Left cardiac atrium (tissue), 4 donors: ENCODE measurements at regions not wholly inside any gene's neighbourhood (a gene's known extent, or its start where the extent isn't known, plus 50 kb on each side); places are given as distances from the start of the nearest gene placed in this dataset.
A peak's percentile ranks its signal among the peaks of the same experiment; 100 is the strongest.
"Not testable (repeated sequence)": the region's sequence is repeated elsewhere in the genome, so short reads cannot be mapped to it uniquely, and the experiment has no call there.

ENCODE experiments used
- ATAC-seq, 2 donors: fragments of 200-7000 bp; cut with Tn5 transposase; one replicate each; pipeline ENCODE4 v1.9.1; 2020; ENCODE audit warnings: mild to moderate bottlenecking in 2 of 2, moderate library complexity in 2 of 2
- DNase-seq: peaks from one replicate; pipeline ENCODE4 v3.0.0-alpha.2; 2020
- intact Hi-C, 2 donors: fragments of 100-400 bp; cut with DNase I; formaldehyde crosslinking; loops; one replicate each; pipeline versions ENCODE4 v1.14.1 to v1.15.1; 2022 to 2023
- donor health status: DM: no; HTN: yes; CAD: no.
- donor health status: DM: no; HTN: yes; CAD: no; lungs with severe emphysema.
- donor health status: DM: yes; HTN: yes; CAD: no.
- donor health status: Dilated cardiomyopathy.

GRCh38 chr2:8319219-8319618 lies 362.6 kb upstream of the ID2 start:
- no peak for DNase-seq

GRCh38 chr2:8320311-8321066 lies 361.4 kb upstream of the ID2 start:
- peak in 1 of 2 donors; percentile 21 for ATAC-seq
- intact Hi-C loops = no loop called here
- DNase-seq = no peak

More at GRCh38 chr2:8319219-8319618, 362.6 kb upstream of the ID2 start:
- ATAC-seq = peak in 1 of 2 donors; percentile 89
- intact Hi-C loops = no loop called here

GRCh38 chr2:8322634-8323033 lies 359.2 kb upstream of the ID2 start:
- no peak for ATAC-seq
- intact Hi-C loops = no loop called here
- no peak for DNase-seq

- ATAC-seq (no peak), DNase-seq (no peak)
- intact Hi-C loops = no loop called here
Observed at GRCh38 chr2:8324164-8324856, 357.5 kb upstream of the ID2 start.

- intact Hi-C loops = no loop called here
- ATAC-seq (no peak), DNase-seq (no peak)
Observed at GRCh38 chr2:8324901-8325300, 357.0 kb upstream of the ID2 start.

- no peak for DNase-seq
- ATAC-seq = no peak
- intact Hi-C loops = no loop called here
Observed at GRCh38 chr2:8327371-8328100, 354.3 kb upstream of the ID2 start.

GRCh38 chr2:8328217-8328616 lies 353.6 kb upstream of the ID2 start:
- intact Hi-C loops = no loop called here
- ATAC-seq (peak in 1 of 2 donors; percentile 19), DNase-seq (no peak)

- no peak for DNase-seq
- intact Hi-C loops = no loop called here
- peak in 1 of 2 donors; percentile 58 for ATAC-seq
Observed at GRCh38 chr2:8329660-8330622, 351.9 kb upstream of the ID2 start.

GRCh38 chr2:8331068-8331467 lies 350.8 kb upstream of the ID2 start:
- intact Hi-C loops = no loop called here
- ATAC-seq (no peak), DNase-seq (no peak)

- DNase-seq (no peak), ATAC-seq (no peak)
- intact Hi-C loops = no loop called here
Observed at GRCh38 chr2:8332646-8333045, 349.2 kb upstream of the ID2 start.

GRCh38 chr2:8333177-8333831 lies 348.6 kb upstream of the ID2 start:
- DNase-seq = no peak
- intact Hi-C loops = no loop called here
- no peak for ATAC-seq

- DNase-seq, ATAC-seq, intact Hi-C loops: not testable (repeated sequence)
Observed at GRCh38 chr2:8333832-8334187, 348.0 kb upstream of the ID2 start.

GRCh38 chr2:8334866-8335325 lies 347.0 kb upstream of the ID2 start:
- intact Hi-C loops = no loop called here
- ATAC-seq (peak in 1 of 2 donors; percentile 22), DNase-seq (no peak)

- DNase-seq = no peak
- ATAC-seq = no peak
- intact Hi-C loops = no loop called here
Observed at GRCh38 chr2:8335801-8336200, 346.1 kb upstream of the ID2 start.

GRCh38 chr2:8337321-8337720 lies 344.5 kb upstream of the ID2 start:
- DNase-seq = no peak
- intact Hi-C loops = no loop called here
- no peak for ATAC-seq

GRCh38 chr2:8342407-8342806 lies 339.4 kb upstream of the ID2 start:
- ATAC-seq (no peak), DNase-seq (no peak)
- intact Hi-C loops = no loop called here

GRCh38 chr2:8343031-8343430 lies 338.8 kb upstream of the ID2 start:
- ATAC-seq (no peak), DNase-seq (no peak)
- intact Hi-C loops = no loop called here
